ENCODE measurements at regions not wholly inside any gene's neighbourhood (a gene's known extent, or its start where the extent isn't known, plus 50 kb on each side); places are given as distances from the start of the nearest gene placed in this dataset.
"Not testable (repeated sequence)": the region's sequence is repeated elsewhere in the genome, so short reads cannot be mapped to it uniquely, and the experiment has no call there.

GRCh38 chr3:11707084-11707483 is 63.4 kb upstream of the VGLL4 start:
- TF ChIP-seq CTCF (conservative IDR thresholded peaks at IDR 0.05); ZFX (IDR thresholded peaks at IDR 0.05): not testable (repeated sequence)

Data from C4-2B (cell line).